ENCODE measurements at regions not wholly inside any gene's neighbourhood (a gene's known extent, or its start where the extent isn't known, plus 50 kb on each side); places are given as distances from the start of the nearest gene placed in this dataset.

DNA sequence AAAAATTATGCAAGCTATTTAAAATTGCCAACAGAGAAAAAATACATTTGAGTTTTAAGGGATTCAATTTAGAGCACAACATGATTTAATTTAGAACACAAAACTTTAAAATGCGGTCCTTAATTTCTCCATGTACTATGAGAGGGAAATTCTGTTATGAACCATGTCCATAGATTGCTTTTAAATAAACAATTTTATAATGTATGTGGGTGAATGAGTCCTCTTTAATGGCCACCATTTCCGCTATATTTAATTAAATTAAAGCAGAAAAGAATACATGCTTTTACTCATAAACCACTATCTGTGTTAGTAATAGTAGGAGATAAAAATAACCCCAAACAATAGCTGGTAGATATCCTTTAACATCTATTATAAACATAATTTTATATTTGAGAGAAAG is 914.6 kb downstream of the LTN1 start:
- Histone ChIP-seq H4K20me1 (ENCODE audit: control insufficient read depth, extremely low read depth, insufficient read depth, low read length) (no peaks in the 10 kb centered on the region), H2AFZ (ENCODE audit: control insufficient read depth, low read length) (no peak overlapping the region), H3K9ac (ENCODE audit: control insufficient read depth, extremely low read depth, insufficient read depth, low read length) (no peak overlapping the region), H3K4me2 (ENCODE audit: control insufficient read depth, extremely low read depth, insufficient read depth, low read depth, low read length) (no peak overlapping the region), H3K9me1 (ENCODE audit: control insufficient read depth, extremely low read depth, insufficient read depth, low read length) (no peaks in the 10 kb centered on the region), H3K9me3 (ENCODE audit: control insufficient read depth, low read depth, low read length) (no peaks in the 10 kb centered on the region), H3K36me3 (ENCODE audit: control insufficient read depth in 2 of 2, extremely low read depth in 1 of 2, insufficient read depth in 2 of 2, low read length in 2 of 2) (no peaks in the 10 kb centered on the region), H3K4me3 (ENCODE audit: control insufficient read depth in 2 of 3, extremely low read depth in 1 of 3, insufficient read depth in 2 of 3, low read depth in 1 of 3, low read length in 3 of 3) (no peak overlapping the region), H3K79me2 (ENCODE audit: control insufficient read depth, insufficient read depth, low read length) (no peaks in the 10 kb centered on the region), H3K4me1 (ENCODE audit: control insufficient read depth, extremely low read depth, insufficient read depth, low read length) (no peaks in the 10 kb centered on the region), H3K27ac (ENCODE audit: control insufficient read depth, insufficient read depth, low read length) (no peak overlapping the region), H3K27me3 (ENCODE audit: control insufficient read depth, extremely low read depth, insufficient read depth, low read length) (no peaks in the 10 kb centered on the region)
- dilution Hi-C loops (cut with MboI; ENCODE audit: extremely low pct_ligation_motif_present, low sequenced_read_pairs): no loop called here
- DNase-seq (ENCODE audit: low read depth, low spot score) (no peak), FAIRE-seq (no peak)
- TF ChIP-seq, protein P1, sequence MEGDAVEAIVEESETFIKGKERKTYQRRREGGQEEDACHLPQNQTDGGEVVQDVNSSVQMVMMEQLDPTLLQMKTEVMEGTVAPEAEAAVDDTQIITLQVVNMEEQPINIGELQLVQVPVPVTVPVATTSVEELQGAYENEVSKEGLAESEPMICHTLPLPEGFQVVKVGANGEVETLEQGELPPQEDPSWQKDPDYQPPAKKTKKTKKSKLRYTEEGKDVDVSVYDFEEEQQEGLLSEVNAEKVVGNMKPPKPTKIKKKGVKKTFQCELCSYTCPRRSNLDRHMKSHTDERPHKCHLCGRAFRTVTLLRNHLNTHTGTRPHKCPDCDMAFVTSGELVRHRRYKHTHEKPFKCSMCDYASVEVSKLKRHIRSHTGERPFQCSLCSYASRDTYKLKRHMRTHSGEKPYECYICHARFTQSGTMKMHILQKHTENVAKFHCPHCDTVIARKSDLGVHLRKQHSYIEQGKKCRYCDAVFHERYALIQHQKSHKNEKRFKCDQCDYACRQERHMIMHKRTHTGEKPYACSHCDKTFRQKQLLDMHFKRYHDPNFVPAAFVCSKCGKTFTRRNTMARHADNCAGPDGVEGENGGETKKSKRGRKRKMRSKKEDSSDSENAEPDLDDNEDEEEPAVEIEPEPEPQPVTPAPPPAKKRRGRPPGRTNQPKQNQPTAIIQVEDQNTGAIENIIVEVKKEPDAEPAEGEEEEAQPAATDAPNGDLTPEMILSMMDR (optimal IDR thresholded peaks at IDR 0.05 in 1 of 3, IDR thresholded peaks at IDR 0.05 in 1 of 3, conservative IDR thresholded peaks at IDR 0.05 in 1 of 3; ENCODE audit: extremely low read depth in 1 of 3, insufficient read depth in 2 of 3, low read length in 3 of 3): no peak
- no peak for TF ChIP-seq EZH2 (IDR thresholded peaks at IDR 0.05; ENCODE audit: low read length)

- H3K4me3 ChIP-seq (ENCODE audit: control insufficient read depth in 2 of 3, extremely low read depth in 1 of 3, insufficient read depth in 2 of 3, low read depth in 1 of 3, low read length in 3 of 3): no peak overlapping the region
- H3K4me1 ChIP-seq (ENCODE audit: control insufficient read depth, extremely low read depth, insufficient read depth, low read length): no peaks in the 10 kb centered on the region
- no peak overlapping the region for H3K9ac ChIP-seq (ENCODE audit: control insufficient read depth, extremely low read depth, insufficient read depth, low read length)
- TF ChIP-seq, protein P1 (optimal IDR thresholded peaks at IDR 0.05 in 1 of 3, IDR thresholded peaks at IDR 0.05 in 1 of 3, conservative IDR thresholded peaks at IDR 0.05 in 1 of 3; ENCODE audit: extremely low read depth in 1 of 3, insufficient read depth in 2 of 3, low read length in 3 of 3): no peak
- no peak for TF ChIP-seq EZH2 (IDR thresholded peaks at IDR 0.05; ENCODE audit: low read length)
- H3K36me3 ChIP-seq (ENCODE audit: control insufficient read depth in 2 of 2, extremely low read depth in 1 of 2, insufficient read depth in 2 of 2, low read length in 2 of 2): no peaks in the 10 kb centered on the region
- no peak overlapping the region for H3K27ac ChIP-seq (ENCODE audit: control insufficient read depth, insufficient read depth, low read length)
- H3K9me3 ChIP-seq (ENCODE audit: control insufficient read depth, low read depth, low read length): no peaks in the 10 kb centered on the region
- no peak overlapping the region for H3K4me2 ChIP-seq (ENCODE audit: control insufficient read depth, extremely low read depth, insufficient read depth, low read depth, low read length)
- no peaks in the 10 kb centered on the region for H3K79me2 ChIP-seq (ENCODE audit: control insufficient read depth, insufficient read depth, low read length)
- no peak for DNase-seq (ENCODE audit: low read depth, low spot score)
- FAIRE-seq: no peak
- H2AFZ ChIP-seq (ENCODE audit: control insufficient read depth, low read length): no peak overlapping the region
- H3K27me3 ChIP-seq (ENCODE audit: control insufficient read depth, extremely low read depth, insufficient read depth, low read length): no peaks in the 10 kb centered on the region
- H3K9me1 ChIP-seq (ENCODE audit: control insufficient read depth, extremely low read depth, insufficient read depth, low read length): no peaks in the 10 kb centered on the region
- H4K20me1 ChIP-seq (ENCODE audit: control insufficient read depth, extremely low read depth, insufficient read depth, low read length): no peaks in the 10 kb centered on the region
- dilution Hi-C loops (cut with MboI; ENCODE audit: extremely low pct_ligation_motif_present, low sequenced_read_pairs): no loop called here
Observed at GRCh38 chr21:28074676-28075075, 918.0 kb downstream of the LTN1 start.
